Endothelial cell of umbilical vein (primary cell): ENCODE measurements at regions not wholly inside any gene's neighbourhood (a gene's known extent, or its start where the extent isn't known, plus 50 kb on each side); places are given as distances from the start of the nearest gene placed in this dataset.

Experiments
- EZH2 ChIP-seq: IDR thresholded peaks from 2 replicates; pipeline ENCODE4 v1.6.1; 2012; ENCODE audit warnings: borderline replicate concordance, low read depth, mild to moderate bottlenecking, moderate library complexity, low read length, inconsistent platforms; ENCODE audit not compliant: severe bottlenecking
- GATA2 ChIP-seq: IDR thresholded peaks from 2 replicates; pipeline ENCODE4 v1.7.0; 2011; ENCODE audit warnings: low read depth, mild to moderate bottlenecking, moderate library complexity, mixed read lengths, low read length; ENCODE audit not compliant: insufficient read length, insufficient read depth
- JUN ChIP-seq: IDR thresholded peaks from 2 replicates; pipeline ENCODE4 v1.6.1; 2011; ENCODE audit warnings: borderline replicate concordance, low read depth; ENCODE audit not compliant: insufficient read length, insufficient read depth
- MAX ChIP-seq: IDR thresholded peaks from 2 replicates; pipeline ENCODE4 v1.6.1; 2011; ENCODE audit not compliant: insufficient read depth, insufficient read length
- MYC ChIP-seq: IDR thresholded peaks from one replicate; pipeline ENCODE4 v1.6.1; 2011; ENCODE audit warnings: mild to moderate bottlenecking, low read depth, low read length
- POLR2A ChIP-seq: IDR thresholded peaks from 2 replicates; pipeline ENCODE4 v1.6.1; 2012; ENCODE audit warnings: low read depth, mild to moderate bottlenecking, control low read depth, low read length
- POLR2AphosphoS5 ChIP-seq: IDR thresholded peaks from 2 replicates; pipeline ENCODE4 v1.6.1; 2012; ENCODE audit warnings: low read depth, mild to moderate bottlenecking, control low read depth, low read length, moderate library complexity; ENCODE audit not compliant: insufficient read depth
- TF ChIP-seq, protein P1 (sequence below), 2 donors: IDR thresholded peaks; 1 replicate in 1 of 2; 2 replicates in 1 of 2; pipeline ENCODE4 v1.5.1; 2011; ENCODE audit warnings: low read length in 2 of 2, mild to moderate bottlenecking in 2 of 2, moderate library complexity in 2 of 2, control low read depth in 1 of 2, inconsistent platforms in 1 of 2, low read depth in 1 of 2; ENCODE audit not compliant: insufficient read depth in 1 of 2; ENCODE audit errors: extremely low read depth in 1 of 2

GRCh38 chr7:46970131-46970430 lies 611.8 kb downstream of the TNS3 start:
- TF ChIP-seq, protein P1, sequence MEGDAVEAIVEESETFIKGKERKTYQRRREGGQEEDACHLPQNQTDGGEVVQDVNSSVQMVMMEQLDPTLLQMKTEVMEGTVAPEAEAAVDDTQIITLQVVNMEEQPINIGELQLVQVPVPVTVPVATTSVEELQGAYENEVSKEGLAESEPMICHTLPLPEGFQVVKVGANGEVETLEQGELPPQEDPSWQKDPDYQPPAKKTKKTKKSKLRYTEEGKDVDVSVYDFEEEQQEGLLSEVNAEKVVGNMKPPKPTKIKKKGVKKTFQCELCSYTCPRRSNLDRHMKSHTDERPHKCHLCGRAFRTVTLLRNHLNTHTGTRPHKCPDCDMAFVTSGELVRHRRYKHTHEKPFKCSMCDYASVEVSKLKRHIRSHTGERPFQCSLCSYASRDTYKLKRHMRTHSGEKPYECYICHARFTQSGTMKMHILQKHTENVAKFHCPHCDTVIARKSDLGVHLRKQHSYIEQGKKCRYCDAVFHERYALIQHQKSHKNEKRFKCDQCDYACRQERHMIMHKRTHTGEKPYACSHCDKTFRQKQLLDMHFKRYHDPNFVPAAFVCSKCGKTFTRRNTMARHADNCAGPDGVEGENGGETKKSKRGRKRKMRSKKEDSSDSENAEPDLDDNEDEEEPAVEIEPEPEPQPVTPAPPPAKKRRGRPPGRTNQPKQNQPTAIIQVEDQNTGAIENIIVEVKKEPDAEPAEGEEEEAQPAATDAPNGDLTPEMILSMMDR (IDR thresholded peaks at IDR 0.05; ENCODE audit: extremely low read depth in 1 of 2, insufficient read depth in 1 of 2, low read depth in 1 of 2, low read length in 2 of 2), result no peak
- TF ChIP-seq POLR2A (no peak), EZH2 (no peak), POLR2AphosphoS5 (no peak), MAX (no peak), GATA2 (no peak), JUN (no peak), MYC (no peak)
